GM18861 (cell line): ENCODE measurements at regions not wholly inside any gene's neighbourhood (a gene's known extent, or its start where the extent isn't known, plus 50 kb on each side); places are given as distances from the start of the nearest gene placed in this dataset.

ENCODE experiments used
- ATAC-seq: cut with Tn5 transposase; IDR thresholded peaks from one replicate; pipeline ENCODE4 v1.9.1; 2021; ENCODE audit not compliant: unreplicated experiment

- ATAC-seq: no peak
Observed at GRCh38 chr7:114755856-114756255, 166.0 kb upstream of the MDFIC start.

GRCh38 chr7:114758661-114759227 is 163.2 kb upstream of the MDFIC start:
- ATAC-seq: no peak

- no peak for ATAC-seq
Observed at GRCh38 chr7:114759347-114760062, 162.4 kb upstream of the MDFIC start.

GRCh38 chr7:114760477-114760876 is 161.4 kb upstream of the MDFIC start:
- ATAC-seq: no peak

GRCh38 chr7:114761973-114762372 is 159.9 kb upstream of the MDFIC start:
- ATAC-seq: no peak

- ATAC-seq: no peak
Observed at GRCh38 chr7:114765331-114766040, 156.4 kb upstream of the MDFIC start.

GRCh38 chr7:114766041-114766356 is 155.9 kb upstream of the MDFIC start:
- ATAC-seq: no peak

- no peak for ATAC-seq
Observed at GRCh38 chr7:114777288-114777687, 144.6 kb upstream of the MDFIC start.

- no peak for ATAC-seq
Observed at GRCh38 chr7:114783508-114783907, 138.4 kb upstream of the MDFIC start.

GRCh38 chr7:114784177-114784576 is 137.7 kb upstream of the MDFIC start:
- ATAC-seq: no peak

GRCh38 chr7:114784746-114785145 is 137.1 kb upstream of the MDFIC start:
- ATAC-seq: no peak

GRCh38 chr7:114785496-114785895 is 136.4 kb upstream of the MDFIC start:
- ATAC-seq: no peak

- ATAC-seq: no peak
Observed at GRCh38 chr7:114786455-114786854, 135.4 kb upstream of the MDFIC start.

- no peak for ATAC-seq
Observed at GRCh38 chr7:114787556-114787955, 134.3 kb upstream of the MDFIC start.

GRCh38 chr7:114788706-114789105 is 133.2 kb upstream of the MDFIC start:
- no peak for ATAC-seq

- ATAC-seq: no peak
Observed at GRCh38 chr7:114789161-114789560, 132.7 kb upstream of the MDFIC start.

- ATAC-seq: no peak
Observed at GRCh38 chr7:114789871-114790311, 132.0 kb upstream of the MDFIC start.

- no peak for ATAC-seq
Observed at GRCh38 chr7:114790521-114790920, 131.4 kb upstream of the MDFIC start.

GRCh38 chr7:114791771-114792170 is 130.1 kb upstream of the MDFIC start:
- no peak for ATAC-seq

GRCh38 chr7:114793155-114793845 is 128.6 kb upstream of the MDFIC start:
- ATAC-seq: no peak

- ATAC-seq: no peak
Observed at GRCh38 chr7:114795475-114795874, 126.4 kb upstream of the MDFIC start.

GRCh38 chr7:114799628-114800028 is 122.3 kb upstream of the MDFIC start:
- ATAC-seq: no peak
